ENCODE measurements at regions not wholly inside any gene's neighbourhood (a gene's known extent, or its start where the extent isn't known, plus 50 kb on each side); places are given as distances from the start of the nearest gene placed in this dataset.

DNA sequence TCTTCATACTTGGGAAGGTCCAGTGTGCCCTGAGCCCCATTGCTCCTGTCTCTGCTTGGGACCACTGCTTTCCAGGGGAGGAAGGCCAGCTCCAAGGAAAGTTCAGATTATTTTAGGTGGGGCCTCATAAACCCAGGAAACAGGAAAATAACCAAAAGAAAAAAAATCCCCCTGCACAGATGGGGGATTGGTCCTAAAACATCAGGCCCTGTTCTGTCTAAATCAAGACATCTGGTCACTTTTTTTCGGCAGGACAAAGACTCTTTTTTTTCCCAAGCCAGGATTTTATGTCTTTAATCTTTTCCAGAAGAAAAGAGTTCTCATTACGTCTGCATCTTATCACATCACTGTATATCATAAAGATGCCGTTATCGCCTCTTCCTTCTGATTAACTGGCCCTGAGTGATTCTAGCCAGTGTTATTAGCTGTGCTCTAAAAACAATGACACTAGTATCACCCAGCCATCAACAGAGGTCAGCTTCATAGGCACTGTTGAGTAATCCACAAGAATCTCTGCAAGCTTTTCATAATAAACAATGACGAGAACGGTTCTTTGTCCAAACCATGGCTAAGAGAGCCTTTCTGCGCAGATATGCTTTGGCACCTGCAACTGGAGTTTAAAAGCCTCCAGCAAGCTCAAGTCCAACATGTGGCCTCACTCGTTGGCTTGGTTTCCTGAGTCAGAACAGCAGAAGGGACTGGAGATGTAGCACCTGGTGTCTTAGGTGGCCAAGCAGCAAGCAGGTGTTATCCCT is 138.2 kb downstream of the VAPA start:
- Histone ChIP-seq H3K36me3 (ENCODE audit: insufficient read depth, insufficient read length, low read length) (no peaks in the 10 kb centered on the region), H3K4me3 (ENCODE audit: insufficient read length, low read depth) (no peak overlapping the region), H3K9me3 (ENCODE audit: insufficient read depth, low read length) (no peaks in the 10 kb centered on the region), H3K4me1 (ENCODE audit: insufficient read depth, insufficient read length) (no peaks in the 10 kb centered on the region), H3K27me3 (ENCODE audit: insufficient read depth, insufficient read length) (no peaks in the 10 kb centered on the region), H3K9ac (ENCODE audit: insufficient read length, low read depth) (no peak overlapping the region)
- TF ChIP-seq YY1 (IDR thresholded peaks at IDR 0.05; ENCODE audit: insufficient read depth, insufficient read length), result no peak
- TF ChIP-seq ZNF274 (IDR thresholded peaks at IDR 0.05; ENCODE audit: low read depth, low read length), result no peak
- no peak for TF ChIP-seq SUZ12 (IDR thresholded peaks at IDR 0.05; ENCODE audit: extremely low read depth, insufficient read depth, insufficient read length)
- DNase-seq (ENCODE audit: low read depth, low spot score), result no peak

GRCh38 chr18:10052871-10053270 is 139.1 kb downstream of the VAPA start:
- no peak for TF ChIP-seq SUZ12 (IDR thresholded peaks at IDR 0.05; ENCODE audit: extremely low read depth, insufficient read depth, insufficient read length)
- TF ChIP-seq ZNF274 (IDR thresholded peaks at IDR 0.05; ENCODE audit: low read depth, low read length), result no peak
- no peak for TF ChIP-seq YY1 (IDR thresholded peaks at IDR 0.05; ENCODE audit: insufficient read depth, insufficient read length)
- Histone ChIP-seq H3K36me3 (ENCODE audit: insufficient read depth, insufficient read length, low read length) (no peaks in the 10 kb centered on the region), H3K9me3 (ENCODE audit: insufficient read depth, low read length) (no peaks in the 10 kb centered on the region), H3K9ac (ENCODE audit: insufficient read length, low read depth) (no peak overlapping the region), H3K4me1 (ENCODE audit: insufficient read depth, insufficient read length) (no peaks in the 10 kb centered on the region), H3K4me3 (ENCODE audit: insufficient read length, low read depth) (no peak overlapping the region), H3K27me3 (ENCODE audit: insufficient read depth, insufficient read length) (no peaks in the 10 kb centered on the region)
- no peak for DNase-seq (ENCODE audit: low read depth, low spot score)

GRCh38 chr18:10053861-10054260 is 140.0 kb downstream of the VAPA start:
- no peak for DNase-seq (ENCODE audit: low read depth, low spot score)
- Histone ChIP-seq H3K9ac (ENCODE audit: insufficient read length, low read depth) (no peak overlapping the region), H3K4me3 (ENCODE audit: insufficient read length, low read depth) (no peak overlapping the region), H3K27me3 (ENCODE audit: insufficient read depth, insufficient read length) (no peaks in the 10 kb centered on the region), H3K4me1 (ENCODE audit: insufficient read depth, insufficient read length) (no peaks in the 10 kb centered on the region), H3K9me3 (ENCODE audit: insufficient read depth, low read length) (no peaks in the 10 kb centered on the region), H3K36me3 (ENCODE audit: insufficient read depth, insufficient read length, low read length) (no peaks in the 10 kb centered on the region)
- TF ChIP-seq SUZ12 (IDR thresholded peaks at IDR 0.05; ENCODE audit: extremely low read depth, insufficient read depth, insufficient read length) (no peak), ZNF274 (IDR thresholded peaks at IDR 0.05; ENCODE audit: low read depth, low read length) (no peak), YY1 (IDR thresholded peaks at IDR 0.05; ENCODE audit: insufficient read depth, insufficient read length) (no peak)

DNA sequence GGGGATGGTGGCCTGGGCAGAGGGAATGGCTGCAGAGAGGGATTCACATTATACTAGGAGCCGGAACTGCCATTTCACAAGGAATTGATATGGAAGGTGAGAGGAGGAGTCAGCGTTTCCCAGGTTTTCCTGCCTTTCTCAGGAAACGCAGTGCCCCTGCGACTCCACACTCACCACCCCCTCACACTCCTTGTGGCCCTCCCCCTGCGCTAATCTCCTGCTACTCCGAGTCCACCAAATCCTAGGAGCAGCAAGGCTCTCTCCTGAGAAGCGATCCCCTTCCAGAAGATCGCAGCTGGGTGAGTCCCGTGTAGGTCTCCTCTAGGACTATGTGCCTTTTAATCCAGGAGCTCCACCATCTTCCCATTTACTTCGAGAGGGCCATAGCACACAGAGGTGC is 140.6 kb downstream of the VAPA start:
- no peak overlapping the region for H3K4me3 ChIP-seq (ENCODE audit: insufficient read length, low read depth)
- H3K27me3 ChIP-seq (ENCODE audit: insufficient read depth, insufficient read length), result no peaks in the 10 kb centered on the region
- DNase-seq (ENCODE audit: low read depth, low spot score), result no peak
- TF ChIP-seq SUZ12 (IDR thresholded peaks at IDR 0.05; ENCODE audit: extremely low read depth, insufficient read depth, insufficient read length), result no peak
- TF ChIP-seq YY1 (IDR thresholded peaks at IDR 0.05; ENCODE audit: insufficient read depth, insufficient read length), result no peak
- TF ChIP-seq ZNF274 (IDR thresholded peaks at IDR 0.05; ENCODE audit: low read depth, low read length), result no peak
- H3K36me3 ChIP-seq (ENCODE audit: insufficient read depth, insufficient read length, low read length), result no peaks in the 10 kb centered on the region
- H3K9me3 ChIP-seq (ENCODE audit: insufficient read depth, low read length), result no peaks in the 10 kb centered on the region
- H3K9ac ChIP-seq (ENCODE audit: insufficient read length, low read depth), result no peak overlapping the region
- H3K4me1 ChIP-seq (ENCODE audit: insufficient read depth, insufficient read length), result no peaks in the 10 kb centered on the region

GRCh38 chr18:10055125-10055750 is 141.4 kb downstream of the VAPA start:
- Histone ChIP-seq H3K4me3 (ENCODE audit: insufficient read length, low read depth) (no peak overlapping the region), H3K36me3 (ENCODE audit: insufficient read depth, insufficient read length, low read length) (no peaks in the 10 kb centered on the region), H3K9me3 (ENCODE audit: insufficient read depth, low read length) (no peaks in the 10 kb centered on the region), H3K27me3 (ENCODE audit: insufficient read depth, insufficient read length) (no peaks in the 10 kb centered on the region), H3K4me1 (ENCODE audit: insufficient read depth, insufficient read length) (no peaks in the 10 kb centered on the region), H3K9ac (ENCODE audit: insufficient read length, low read depth) (no peak overlapping the region)
- DNase-seq (ENCODE audit: low read depth, low spot score), result no peak
- TF ChIP-seq SUZ12 (IDR thresholded peaks at IDR 0.05; ENCODE audit: extremely low read depth, insufficient read depth, insufficient read length), result no peak
- TF ChIP-seq ZNF274 (IDR thresholded peaks at IDR 0.05; ENCODE audit: low read depth, low read length), result no peak
- TF ChIP-seq YY1 (IDR thresholded peaks at IDR 0.05; ENCODE audit: insufficient read depth, insufficient read length), result no peak

- Histone ChIP-seq H3K9ac (ENCODE audit: insufficient read length, low read depth) (no peak overlapping the region), H3K4me1 (ENCODE audit: insufficient read depth, insufficient read length) (no peaks in the 10 kb centered on the region), H3K36me3 (ENCODE audit: insufficient read depth, insufficient read length, low read length) (no peaks in the 10 kb centered on the region), H3K9me3 (ENCODE audit: insufficient read depth, low read length) (no peaks in the 10 kb centered on the region), H3K27me3 (ENCODE audit: insufficient read depth, insufficient read length) (no peaks in the 10 kb centered on the region), H3K4me3 (ENCODE audit: insufficient read length, low read depth) (no peak overlapping the region)
- no peak for DNase-seq (ENCODE audit: low read depth, low spot score)
- TF ChIP-seq YY1 (IDR thresholded peaks at IDR 0.05; ENCODE audit: insufficient read depth, insufficient read length) (no peak), SUZ12 (IDR thresholded peaks at IDR 0.05; ENCODE audit: extremely low read depth, insufficient read depth, insufficient read length) (no peak), ZNF274 (IDR thresholded peaks at IDR 0.05; ENCODE audit: low read depth, low read length) (no peak)
Observed at GRCh38 chr18:10056506-10056905, 142.7 kb downstream of the VAPA start.

DNA sequence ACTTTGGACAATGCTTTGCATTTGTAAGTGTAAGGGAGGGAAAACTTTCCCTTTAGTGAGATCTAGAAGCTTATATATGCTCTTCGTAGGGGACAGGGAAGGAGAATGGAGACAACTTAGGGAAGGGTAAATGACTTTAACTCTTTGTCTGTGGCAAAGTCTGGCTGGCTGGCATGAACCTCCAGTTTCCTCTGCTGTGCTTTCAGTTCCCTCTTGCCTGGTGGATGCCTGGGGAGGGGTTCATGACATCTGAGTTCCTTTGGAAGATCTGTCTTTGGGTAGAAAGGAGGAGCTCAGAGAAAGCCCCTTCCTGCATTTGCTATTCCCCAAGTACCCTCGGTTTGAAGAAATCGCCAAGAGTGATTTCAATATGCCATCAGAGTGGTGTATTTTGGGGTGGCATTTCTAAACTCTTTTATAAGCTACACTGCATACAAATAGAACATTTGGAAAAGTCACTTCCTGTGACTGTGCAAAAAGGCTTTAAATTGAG is 143.6 kb downstream of the VAPA start:
- Histone ChIP-seq H3K9me3 (ENCODE audit: insufficient read depth, low read length) (no peaks in the 10 kb centered on the region), H3K4me3 (ENCODE audit: insufficient read length, low read depth) (no peak overlapping the region), H3K4me1 (ENCODE audit: insufficient read depth, insufficient read length) (no peaks in the 10 kb centered on the region), H3K27me3 (ENCODE audit: insufficient read depth, insufficient read length) (no peaks in the 10 kb centered on the region), H3K9ac (ENCODE audit: insufficient read length, low read depth) (no peak overlapping the region), H3K36me3 (ENCODE audit: insufficient read depth, insufficient read length, low read length) (no peaks in the 10 kb centered on the region)
- DNase-seq (ENCODE audit: low read depth, low spot score), result no peak
- TF ChIP-seq SUZ12 (IDR thresholded peaks at IDR 0.05; ENCODE audit: extremely low read depth, insufficient read depth, insufficient read length) (no peak), ZNF274 (IDR thresholded peaks at IDR 0.05; ENCODE audit: low read depth, low read length) (no peak), YY1 (IDR thresholded peaks at IDR 0.05; ENCODE audit: insufficient read depth, insufficient read length) (no peak)
